Hematopoietic multipotent progenitor cell treated with erythropoietin and hydrocortisone succinate and interleukin-3 and kit ligand, for 6 days (in vitro differentiated cells): ENCODE measurements at regions not wholly inside any gene's neighbourhood (a gene's known extent, or its start where the extent isn't known, plus 50 kb on each side); places are given as distances from the start of the nearest gene placed in this dataset.

Experiments used
- DNase-seq: peaks from one replicate; pipeline ENCODE4 v3.0.0-alpha.2; 2015

- no peak for DNase-seq
Observed at GRCh38 chr18:61107113-61107512, 226.1 kb upstream of the CDH20 start.

GRCh38 chr18:61108706-61109105 lies 224.5 kb upstream of the CDH20 start:
- DNase-seq, result no peak

GRCh38 chr18:61123309-61123708 lies 209.9 kb upstream of the CDH20 start:
- no peak for DNase-seq

GRCh38 chr18:61127714-61128467 lies 205.3 kb upstream of the CDH20 start:
- DNase-seq, result no peak

- no peak for DNase-seq
Observed at GRCh38 chr18:61129001-61129400, 204.2 kb upstream of the CDH20 start.

GRCh38 chr18:61132031-61132430 lies 201.2 kb upstream of the CDH20 start:
- no peak for DNase-seq

GRCh38 chr18:61133783-61134182 lies 199.4 kb upstream of the CDH20 start:
- no peak for DNase-seq

GRCh38 chr18:61136711-61137251 lies 196.4 kb upstream of the CDH20 start:
- no peak for DNase-seq

- no peak for DNase-seq
Observed at GRCh38 chr18:61141691-61142090, 191.5 kb upstream of the CDH20 start.

- DNase-seq, result no peak
Observed at GRCh38 chr18:61148322-61148721, 184.9 kb upstream of the CDH20 start.

GRCh38 chr18:61149786-61150185 lies 183.4 kb upstream of the CDH20 start:
- DNase-seq, result no peak

GRCh38 chr18:61153571-61153970 lies 179.7 kb upstream of the CDH20 start:
- no peak for DNase-seq

- no peak for DNase-seq
Observed at GRCh38 chr18:61154866-61155265, 178.4 kb upstream of the CDH20 start.

GRCh38 chr18:61155586-61155985 lies 177.6 kb upstream of the CDH20 start:
- no peak for DNase-seq

- DNase-seq, result no peak
Observed at GRCh38 chr18:61157451-61157850, 175.8 kb upstream of the CDH20 start.

- DNase-seq, result no peak
Observed at GRCh38 chr18:61159246-61159645, 174.0 kb upstream of the CDH20 start.

- no peak for DNase-seq
Observed at GRCh38 chr18:61164321-61164720, 168.9 kb upstream of the CDH20 start.

GRCh38 chr18:61167902-61168301 lies 165.3 kb upstream of the CDH20 start:
- DNase-seq, result no peak

GRCh38 chr18:61169386-61169785 lies 163.8 kb upstream of the CDH20 start:
- DNase-seq, result no peak

GRCh38 chr18:61172624-61173023 lies 160.6 kb upstream of the CDH20 start:
- DNase-seq, result no peak

- DNase-seq, result no peak
Observed at GRCh38 chr18:61173554-61173953, 159.7 kb upstream of the CDH20 start.

- DNase-seq, result no peak
Observed at GRCh38 chr18:61183798-61184197, 149.4 kb upstream of the CDH20 start.

- DNase-seq, result no peak
Observed at GRCh38 chr18:61187971-61188370, 145.3 kb upstream of the CDH20 start.

GRCh38 chr18:61189376-61189775 lies 143.9 kb upstream of the CDH20 start:
- DNase-seq, result no peak

- DNase-seq, result no peak
Observed at GRCh38 chr18:61194726-61195125, 138.5 kb upstream of the CDH20 start.
